ENCODE measurements at regions not wholly inside any gene's neighbourhood (a gene's known extent, or its start where the extent isn't known, plus 50 kb on each side); places are given as distances from the start of the nearest gene placed in this dataset.

GRCh38 chr6:140285998-140286690 lies 911.7 kb upstream of the CITED2 start:
- intact Hi-C loops (cut with DNase I; ENCODE audit: low total_unique reads) = no loop called here
- ATAC-seq = no peak
- Histone ChIP-seq H3K27ac (no peak overlapping the region), H3K36me3 (no peaks in the 10 kb centered on the region), H3K4me3 (no peak overlapping the region), H3K9me3 (no peaks in the 10 kb centered on the region), H3K27me3 (no peaks in the 10 kb centered on the region), H3K4me1 (peaks cover 0 to 8% of the 10 kb centered on the region in 2 donors)
- DNase-seq = no peak
- in situ Hi-C loops (cut with MboI; ENCODE audit: low sequenced_read_pairs in 4 of 4) = no loop called here
- TF ChIP-seq CTCF (IDR thresholded peaks at IDR 0.05 in 4 of 5, conservative IDR thresholded peaks at IDR 0.05 in 1 of 5) (no peak), POLR2A (IDR thresholded peaks at IDR 0.05) (no peak)

GRCh38 chr6:140285471-140285870 lies 911.0 kb upstream of the CITED2 start:
- H3K27me3 ChIP-seq = no peaks in the 10 kb centered on the region

GRCh38 chr6:140284871-140285270 lies 910.4 kb upstream of the CITED2 start:
- intact Hi-C loops (cut with DNase I; ENCODE audit: low total_unique reads) = no loop called here
- Histone ChIP-seq H3K27me3 (no peaks in the 10 kb centered on the region), H3K36me3 (no peaks in the 10 kb centered on the region), H3K4me3 (no peak overlapping the region), H3K4me1 (peaks cover 0 to 8% of the 10 kb centered on the region in 2 donors), H3K27ac (no peak overlapping the region), H3K9me3 (no peaks in the 10 kb centered on the region)
- in situ Hi-C loops (cut with MboI; ENCODE audit: low sequenced_read_pairs in 4 of 4) = no loop called here
- TF ChIP-seq CTCF (IDR thresholded peaks at IDR 0.05 in 4 of 5, conservative IDR thresholded peaks at IDR 0.05 in 1 of 5) (no peak), POLR2A (IDR thresholded peaks at IDR 0.05) (no peak)
- no peak for DNase-seq
- no peak for ATAC-seq

More at GRCh38 chr6:140285471-140285870, 911.0 kb upstream of the CITED2 start:
- no peak for TF ChIP-seq CTCF (IDR thresholded peaks at IDR 0.05 in 4 of 5, conservative IDR thresholded peaks at IDR 0.05 in 1 of 5)
- ATAC-seq = peak in 1 of 2 donors; percentile 36
- Histone ChIP-seq H3K27ac (no peak overlapping the region), H3K9me3 (no peaks in the 10 kb centered on the region), H3K36me3 (no peaks in the 10 kb centered on the region), H3K4me3 (no peak overlapping the region), H3K4me1 (peaks cover 0 to 8% of the 10 kb centered on the region in 2 donors)
- intact Hi-C loops (cut with DNase I; ENCODE audit: low total_unique reads) (no loop called here), in situ Hi-C loops (cut with MboI; ENCODE audit: low sequenced_read_pairs in 4 of 4) (no loop called here)
- DNase-seq = no peak

- no peaks in the 10 kb centered on the region for H3K27me3 ChIP-seq
- TF ChIP-seq POLR2A (IDR thresholded peaks at IDR 0.05) (no peak), CTCF (IDR thresholded peaks at IDR 0.05 in 4 of 5, conservative IDR thresholded peaks at IDR 0.05 in 1 of 5) (no peak)
- H3K4me1 ChIP-seq = peaks cover 0 to 8% of the 10 kb centered on the region in 2 donors
- H3K27ac ChIP-seq = no peak overlapping the region
- H3K4me3 ChIP-seq = no peak overlapping the region
- in situ Hi-C loops (cut with MboI; ENCODE audit: low sequenced_read_pairs in 4 of 4) = no loop called here
- H3K36me3 ChIP-seq = no peaks in the 10 kb centered on the region
- DNase-seq (no peak), ATAC-seq (no peak)
- H3K9me3 ChIP-seq = no peaks in the 10 kb centered on the region
- intact Hi-C loops (cut with DNase I; ENCODE audit: low total_unique reads) = no loop called here
Measured at GRCh38 chr6:140283197-140283596, 908.7 kb upstream of the CITED2 start.

- peaks cover 0 to 8% of the 10 kb centered on the region in 2 donors for H3K4me1 ChIP-seq
- no peaks in the 10 kb centered on the region for H3K9me3 ChIP-seq
- H3K27me3 ChIP-seq = no peaks in the 10 kb centered on the region
- in situ Hi-C loops (cut with MboI; ENCODE audit: low sequenced_read_pairs in 4 of 4) = no loop called here
- H3K4me3 ChIP-seq = no peak overlapping the region
- DNase-seq (no peak), ATAC-seq (no peak)
- no peak for TF ChIP-seq POLR2A (IDR thresholded peaks at IDR 0.05)
- no peak for TF ChIP-seq CTCF (IDR thresholded peaks at IDR 0.05 in 4 of 5, conservative IDR thresholded peaks at IDR 0.05 in 1 of 5)
- H3K27ac ChIP-seq = no peak overlapping the region
- intact Hi-C loops (cut with DNase I; ENCODE audit: low total_unique reads) = no loop called here
- no peaks in the 10 kb centered on the region for H3K36me3 ChIP-seq
Measured at GRCh38 chr6:140281767-140282166, 907.3 kb upstream of the CITED2 start.
